ENCODE measurements at regions not wholly inside any gene's neighbourhood (a gene's known extent, or its start where the extent isn't known, plus 50 kb on each side); places are given as distances from the start of the nearest gene placed in this dataset.

DNA sequence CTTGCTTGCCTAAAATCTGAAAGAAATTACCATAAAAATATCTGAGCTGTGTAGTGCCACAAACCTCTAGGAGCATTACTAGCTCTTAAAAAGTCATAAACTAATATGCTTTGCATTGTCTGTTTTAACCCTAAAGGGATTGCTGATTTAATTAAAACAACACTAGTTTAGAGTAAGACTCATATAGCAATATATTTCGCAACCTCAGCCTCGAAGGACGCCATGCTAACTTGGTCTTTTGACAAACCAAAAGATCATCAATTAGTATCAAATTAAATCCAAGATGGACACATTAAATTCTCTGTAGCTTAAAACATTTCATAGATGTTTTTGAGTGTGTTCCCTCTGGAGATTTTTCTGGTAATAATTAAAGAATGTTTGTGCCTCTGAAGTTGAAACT is 74.8 kb upstream of the KCNQ5 start:
- no peak for DNase-seq (ENCODE audit: low read depth)
- TF ChIP-seq CTCF (IDR thresholded peaks at IDR 0.05; ENCODE audit: low read depth, low read length, missing control alignments) = no peak
- H3K4me3 ChIP-seq (ENCODE audit: low read depth, low read length) = no peak overlapping the region
- in situ Hi-C loops (cut with HindIII; ENCODE audit: low sequenced_read_pairs) = no loop called here

DNA sequence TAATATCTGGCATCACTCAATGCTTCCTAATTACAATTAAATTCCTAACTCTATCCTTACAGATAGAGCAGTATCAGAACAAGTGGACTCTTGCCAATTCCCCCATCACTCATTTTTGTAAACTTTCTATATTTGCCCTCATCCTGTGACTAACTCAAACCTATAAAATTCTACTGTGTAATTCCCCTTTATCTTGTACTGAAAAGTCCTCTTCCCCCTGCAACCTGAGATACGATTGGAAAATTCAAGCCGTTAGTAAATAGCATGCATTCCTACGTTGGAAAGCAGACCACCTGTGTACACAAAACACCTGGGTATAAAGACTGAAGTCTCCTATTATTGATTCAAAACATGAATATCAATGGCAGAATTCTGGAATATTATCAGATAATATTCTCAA is 70.4 kb upstream of the KCNQ5 start:
- in situ Hi-C loops (cut with HindIII; ENCODE audit: low sequenced_read_pairs) = no loop called here
- no peak for TF ChIP-seq CTCF (IDR thresholded peaks at IDR 0.05; ENCODE audit: low read depth, low read length, missing control alignments)
- H3K4me3 ChIP-seq (ENCODE audit: low read depth, low read length) = no peak overlapping the region
- no peak for DNase-seq (ENCODE audit: low read depth)

GRCh38 chr6:72552938-72553337 is 68.9 kb upstream of the KCNQ5 start:
- no peak overlapping the region for H3K4me3 ChIP-seq (ENCODE audit: low read depth, low read length)
- no peak for TF ChIP-seq CTCF (IDR thresholded peaks at IDR 0.05; ENCODE audit: low read depth, low read length, missing control alignments)
- in situ Hi-C loops (cut with HindIII; ENCODE audit: low sequenced_read_pairs) = no loop called here
- DNase-seq (ENCODE audit: low read depth) = no peak

GRCh38 chr6:72553531-72554511 is 68.0 kb upstream of the KCNQ5 start:
- H3K4me3 ChIP-seq (ENCODE audit: low read depth, low read length) = no peak overlapping the region
- in situ Hi-C loops (cut with HindIII; ENCODE audit: low sequenced_read_pairs) = no loop called here
- peak; percentile 43 for DNase-seq (ENCODE audit: low read depth)
- no peak for TF ChIP-seq CTCF (IDR thresholded peaks at IDR 0.05; ENCODE audit: low read depth, low read length, missing control alignments)

DNA sequence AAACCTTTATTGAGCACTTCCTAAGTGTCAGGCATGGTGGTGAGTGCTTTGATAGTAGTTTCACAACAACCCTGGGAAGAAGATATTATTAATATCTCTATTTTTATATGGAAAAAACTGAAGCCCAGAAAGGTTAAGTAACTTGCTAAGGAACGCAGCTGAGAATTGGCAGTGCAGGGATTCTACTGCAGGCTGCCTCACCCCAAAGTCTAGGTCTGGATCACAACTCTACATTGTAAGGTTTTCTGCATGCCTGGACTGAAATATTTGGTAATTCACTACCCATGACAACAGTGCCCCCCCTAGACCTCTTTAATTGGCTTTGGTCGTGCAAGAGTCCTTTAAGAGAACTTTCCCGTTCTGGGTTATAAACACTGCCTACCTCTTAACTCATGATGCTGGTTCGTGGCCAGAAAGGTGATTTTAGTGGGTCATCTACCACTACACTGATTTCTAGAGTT is 67.1 kb upstream of the KCNQ5 start:
- TF ChIP-seq CTCF (IDR thresholded peaks at IDR 0.05; ENCODE audit: low read depth, low read length, missing control alignments) = no peak
- H3K4me3 ChIP-seq (ENCODE audit: low read depth, low read length) = no peak overlapping the region
- no peak for DNase-seq (ENCODE audit: low read depth)
- in situ Hi-C loops (cut with HindIII; ENCODE audit: low sequenced_read_pairs) = no loop called here

- TF ChIP-seq CTCF (IDR thresholded peaks at IDR 0.05; ENCODE audit: low read depth, low read length, missing control alignments) = no peak
- no peak for DNase-seq (ENCODE audit: low read depth)
- in situ Hi-C loops (cut with HindIII; ENCODE audit: low sequenced_read_pairs) = no loop called here
Measured at GRCh38 chr6:72559067-72559466, 62.8 kb upstream of the KCNQ5 start.

More at GRCh38 chr6:72559067-72559466, 62.8 kb upstream of the KCNQ5 start:
- H3K4me3 ChIP-seq (ENCODE audit: low read depth, low read length) = no peak overlapping the region

Data from astrocyte of the cerebellum (primary cell).